ENCODE measurements at regions not wholly inside any gene's neighbourhood (a gene's known extent, or its start where the extent isn't known, plus 50 kb on each side); places are given as distances from the start of the nearest gene placed in this dataset.

DNA sequence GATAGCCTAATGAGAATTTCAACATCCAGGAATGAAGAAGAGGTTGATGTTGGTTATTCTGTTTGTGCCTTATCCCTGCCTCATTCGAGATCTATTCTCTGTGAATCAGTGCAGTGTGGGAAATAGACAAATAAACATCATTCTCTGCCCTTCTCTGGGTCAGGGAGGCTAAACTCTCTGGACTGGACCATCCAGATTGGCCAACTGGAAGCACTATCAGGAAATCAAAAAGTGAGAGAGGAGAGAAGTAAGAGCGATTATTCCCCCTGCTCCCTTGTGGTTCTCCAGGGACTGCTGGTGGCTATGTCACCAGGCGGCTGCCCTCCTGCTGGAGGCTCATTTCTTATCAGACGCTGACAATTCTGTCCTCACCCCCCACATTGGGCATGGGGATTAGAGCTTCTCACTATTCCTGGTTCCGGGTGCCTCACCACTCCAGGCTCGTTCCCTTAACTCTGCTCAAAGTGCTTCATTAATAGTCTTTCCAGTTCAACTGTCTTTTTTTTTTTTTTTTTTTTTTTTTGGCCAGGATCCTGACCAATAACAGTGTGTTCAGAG lies 201.7 kb upstream of the RREB1 start:
- TF ChIP-seq CTCF (IDR thresholded peaks at IDR 0.05; ENCODE audit: low read depth, low read length): no peak
- no peak overlapping the region for H3K4me3 ChIP-seq (ENCODE audit: low read depth, low read length)

- H3K4me3 ChIP-seq (ENCODE audit: low read depth, low read length): no peak overlapping the region
- no peak for TF ChIP-seq CTCF (IDR thresholded peaks at IDR 0.05; ENCODE audit: low read depth, low read length)
These were observed 201.1 kb upstream of the RREB1 start for GRCh38 chr6:6906570-6907213.

GRCh38 chr6:6907286-6907685 lies 200.5 kb upstream of the RREB1 start:
- TF ChIP-seq CTCF (IDR thresholded peaks at IDR 0.05; ENCODE audit: low read depth, low read length): no peak

GRCh38 chr6:6908121-6908520 lies 199.6 kb upstream of the RREB1 start:
- TF ChIP-seq CTCF (IDR thresholded peaks at IDR 0.05; ENCODE audit: low read depth, low read length): no peak
- no peak overlapping the region for H3K4me3 ChIP-seq (ENCODE audit: low read depth, low read length)

More at GRCh38 chr6:6907286-6907685, 200.5 kb upstream of the RREB1 start:
- H3K4me3 ChIP-seq (ENCODE audit: low read depth, low read length): no peak overlapping the region

DNA sequence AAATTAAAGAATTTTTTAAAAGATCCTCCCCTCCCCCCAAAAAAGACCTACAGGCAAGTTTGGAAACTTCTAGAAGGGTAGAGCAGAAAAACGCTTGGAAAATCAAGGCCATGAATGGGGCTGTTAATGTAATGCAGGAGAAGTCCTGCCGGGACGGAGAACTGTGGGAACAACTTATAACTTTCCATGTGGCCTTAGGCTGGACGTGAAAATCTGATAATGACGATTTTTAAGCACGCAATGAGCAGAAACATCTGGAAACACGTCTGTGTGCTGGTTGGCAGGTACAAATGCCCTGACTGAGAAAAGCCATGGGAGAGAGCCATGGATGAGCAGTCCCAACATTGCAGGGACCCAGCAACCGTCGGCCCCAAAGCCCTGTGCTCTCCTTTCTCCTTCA lies 198.7 kb upstream of the RREB1 start:
- H3K4me3 ChIP-seq (ENCODE audit: low read depth, low read length): no peak overlapping the region
- TF ChIP-seq CTCF (IDR thresholded peaks at IDR 0.05; ENCODE audit: low read depth, low read length): no peak

DNA sequence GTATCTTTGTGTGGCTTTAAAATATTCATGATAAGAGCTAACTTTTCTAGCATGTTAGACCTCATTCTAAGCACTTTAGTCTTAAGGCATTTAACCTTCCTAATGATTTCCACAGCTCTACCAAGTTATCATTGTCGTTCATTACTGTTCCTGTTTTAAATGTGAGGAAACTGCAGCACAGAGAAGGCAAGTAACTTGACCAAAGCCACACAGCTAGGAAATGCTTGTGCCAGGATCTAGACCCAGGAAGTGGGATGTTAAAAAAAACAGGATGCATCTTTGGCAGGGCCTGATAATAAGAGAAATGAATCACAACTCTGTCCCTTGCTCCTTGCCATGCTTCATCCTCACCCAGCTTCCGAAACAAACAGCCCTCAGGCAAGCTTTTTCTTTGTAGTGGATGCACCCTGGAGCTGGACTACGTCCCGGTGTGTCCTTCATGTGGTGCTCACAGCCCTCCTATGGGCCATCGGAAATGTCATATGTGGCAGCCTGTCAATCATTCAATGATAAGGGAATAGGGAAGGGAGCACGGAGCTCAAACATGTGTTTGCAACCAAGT lies 196.9 kb upstream of the RREB1 start:
- no peak for TF ChIP-seq CTCF (IDR thresholded peaks at IDR 0.05; ENCODE audit: low read depth, low read length)
- no peak overlapping the region for H3K4me3 ChIP-seq (ENCODE audit: low read depth, low read length)

- H3K4me3 ChIP-seq (ENCODE audit: low read depth, low read length): no peak overlapping the region
- no peak for TF ChIP-seq CTCF (IDR thresholded peaks at IDR 0.05; ENCODE audit: low read depth, low read length)
These were observed 196.4 kb upstream of the RREB1 start for GRCh38 chr6:6911391-6911790.

Measured in WI38 (cell line).